ENCODE measurements at regions not wholly inside any gene's neighbourhood (a gene's known extent, or its start where the extent isn't known, plus 50 kb on each side); places are given as distances from the start of the nearest gene placed in this dataset.
A peak's percentile ranks its signal among the peaks of the same experiment; 100 is the strongest.

- no peak for DNase-seq (ENCODE audit: low read depth)
Measured at GRCh38 chr11:24043842-24044241, 453.0 kb upstream of the LUZP2 start.

- DNase-seq (ENCODE audit: low read depth) = peak; percentile 1
Measured at GRCh38 chr11:24046731-24047130, 450.1 kb upstream of the LUZP2 start.

GRCh38 chr11:24056051-24056450, 440.8 kb upstream of the LUZP2 start:
- DNase-seq (ENCODE audit: low read depth) = no peak

- no peak for DNase-seq (ENCODE audit: low read depth)
Measured at GRCh38 chr11:24060125-24060524, 436.7 kb upstream of the LUZP2 start.

- DNase-seq (ENCODE audit: low read depth) = peak; percentile 4
Measured at GRCh38 chr11:24064309-24064903, 432.4 kb upstream of the LUZP2 start.

- no peak for DNase-seq (ENCODE audit: low read depth)
Measured at GRCh38 chr11:24068197-24068596, 428.7 kb upstream of the LUZP2 start.

GRCh38 chr11:24070435-24070834, 426.4 kb upstream of the LUZP2 start:
- no peak for DNase-seq (ENCODE audit: low read depth)

- DNase-seq (ENCODE audit: low read depth) = no peak
Measured at GRCh38 chr11:24078018-24078417, 418.8 kb upstream of the LUZP2 start.

DNA sequence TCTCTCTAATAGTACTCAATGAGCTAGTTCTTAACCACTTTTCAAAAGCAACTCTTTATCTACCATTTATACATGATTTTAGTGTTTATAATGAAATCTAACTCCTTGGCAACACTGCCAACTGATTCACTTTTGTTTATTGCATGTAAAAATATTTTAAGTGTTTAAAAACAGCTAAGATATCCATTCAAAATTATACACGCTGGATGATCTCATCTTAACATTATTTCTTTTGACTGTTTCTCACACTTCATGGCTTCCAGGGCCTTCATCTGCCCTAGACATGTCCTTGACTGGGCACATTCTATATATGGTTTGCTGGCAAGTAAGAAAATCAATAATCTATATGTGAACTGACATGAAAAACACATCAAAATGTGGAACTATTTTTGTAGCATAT, 414.6 kb upstream of the LUZP2 start:
- DNase-seq (ENCODE audit: low read depth) = peak; percentile 30

GRCh38 chr11:24082860-24083259, 414.0 kb upstream of the LUZP2 start:
- DNase-seq (ENCODE audit: low read depth) = no peak

- no peak for DNase-seq (ENCODE audit: low read depth)
Measured at GRCh38 chr11:24084956-24085355, 411.9 kb upstream of the LUZP2 start.

- DNase-seq (ENCODE audit: low read depth) = no peak
Measured at GRCh38 chr11:24086921-24087320, 409.9 kb upstream of the LUZP2 start.

GRCh38 chr11:24091594-24091993, 405.3 kb upstream of the LUZP2 start:
- no peak for DNase-seq (ENCODE audit: low read depth)

DNA sequence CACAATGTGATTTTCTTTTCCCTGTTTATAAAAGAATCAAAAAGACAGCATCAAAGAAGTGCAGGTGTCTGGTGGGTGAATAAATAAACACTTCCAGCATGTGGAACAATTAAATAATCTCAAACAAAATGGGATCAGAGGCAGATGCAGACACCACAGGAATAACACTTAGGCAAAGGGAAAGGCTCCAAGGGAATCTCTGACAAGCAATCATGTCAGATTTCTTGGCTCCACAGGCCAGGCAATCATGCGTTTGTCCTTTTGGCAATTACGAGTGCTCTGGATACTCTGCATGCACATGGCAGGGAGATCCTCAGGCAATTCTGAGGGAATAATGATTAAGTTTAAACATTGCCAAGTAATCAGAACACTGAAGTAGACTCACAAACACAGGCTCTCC, 403.5 kb upstream of the LUZP2 start:
- no peak for DNase-seq (ENCODE audit: low read depth)

- peak; percentile 5 for DNase-seq (ENCODE audit: low read depth)
Measured at GRCh38 chr11:24108609-24109008, 388.2 kb upstream of the LUZP2 start.

GRCh38 chr11:24122291-24122690, 374.6 kb upstream of the LUZP2 start:
- DNase-seq (ENCODE audit: low read depth) = no peak

DNA sequence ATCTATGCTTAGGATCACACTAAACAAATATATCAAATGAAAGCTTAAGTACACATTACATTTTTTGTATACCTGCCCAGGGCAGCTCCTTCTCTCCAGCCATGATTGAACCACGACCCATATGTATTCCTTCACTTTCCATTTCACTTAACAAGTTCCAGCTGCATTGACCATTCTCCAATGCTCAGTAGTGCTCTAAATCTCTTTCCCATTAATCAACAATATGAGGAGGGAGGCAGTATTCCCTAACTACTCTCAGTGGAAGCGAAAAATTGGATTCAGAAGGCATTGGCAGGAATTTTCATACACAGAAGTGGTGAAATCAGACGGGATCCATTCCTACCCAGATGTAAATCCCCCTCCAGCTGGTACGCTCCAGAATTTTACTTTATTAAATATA, 372.0 kb upstream of the LUZP2 start:
- DNase-seq (ENCODE audit: low read depth) = no peak

- DNase-seq (ENCODE audit: low read depth) = no peak
Measured at GRCh38 chr11:24131698-24132097, 365.2 kb upstream of the LUZP2 start.

DNA sequence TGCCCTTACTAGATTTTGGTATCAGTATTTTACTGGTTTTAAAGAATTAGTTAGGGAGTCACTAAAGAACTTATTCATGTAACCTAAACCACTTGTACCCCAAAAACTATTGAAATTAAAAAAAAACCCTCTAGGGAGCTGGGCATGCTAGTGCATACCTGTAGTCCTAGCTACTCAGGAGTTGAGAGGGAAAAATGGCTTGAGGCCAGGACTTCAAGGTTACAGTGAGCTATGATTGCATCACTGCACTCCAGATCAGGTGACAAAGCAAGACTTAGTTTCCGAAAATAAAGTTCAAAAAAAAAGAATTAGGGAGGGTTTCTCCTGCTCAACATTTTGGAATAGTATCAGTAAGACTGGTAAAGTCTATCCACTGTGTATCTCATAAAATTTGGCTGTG, 364.4 kb upstream of the LUZP2 start:
- no peak for DNase-seq (ENCODE audit: low read depth)

- DNase-seq (ENCODE audit: low read depth) = no peak
Measured at GRCh38 chr11:24134879-24135589, 361.8 kb upstream of the LUZP2 start.

DNA sequence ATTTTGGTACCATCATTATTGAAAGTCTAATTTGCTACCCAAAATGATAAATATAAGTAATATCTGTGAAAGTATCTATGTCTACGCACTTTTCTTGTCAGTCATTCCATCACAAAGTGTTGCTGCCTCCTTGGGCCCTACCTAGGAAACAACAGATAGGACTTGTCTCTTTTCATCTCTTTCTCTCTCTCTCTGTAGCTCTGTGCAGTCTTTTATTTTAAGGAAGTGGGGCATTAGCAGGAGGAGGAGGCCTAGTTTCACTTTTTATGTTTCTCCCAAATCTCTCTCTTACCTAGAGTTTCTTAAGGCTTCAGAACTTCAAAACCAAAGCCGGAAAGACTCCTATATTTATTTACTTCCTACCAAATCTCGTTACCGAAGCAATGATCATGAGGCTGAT, 354.8 kb upstream of the LUZP2 start:
- DNase-seq (ENCODE audit: low read depth) = no peak

DNA sequence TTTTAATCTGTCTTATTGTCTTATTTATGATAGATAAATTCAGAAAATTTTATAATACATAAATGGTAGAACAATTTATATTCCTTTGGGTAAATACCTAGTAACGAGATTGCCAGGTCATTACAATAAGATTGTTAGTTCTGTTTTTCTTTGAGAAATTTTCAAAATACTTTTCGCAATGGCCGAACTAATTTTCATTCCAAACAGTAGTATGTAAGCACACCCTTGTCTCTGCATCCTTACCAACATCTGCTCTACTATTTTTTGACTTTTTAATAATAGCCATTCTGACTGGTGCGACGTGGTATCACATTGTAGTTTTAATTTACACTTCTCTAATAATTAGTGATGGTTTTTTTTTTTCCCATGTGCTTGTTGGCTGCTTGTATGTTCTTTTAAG, 351.4 kb upstream of the LUZP2 start:
- DNase-seq (ENCODE audit: low read depth) = no peak

GRCh38 chr11:24153337-24153736, 343.5 kb upstream of the LUZP2 start:
- DNase-seq (ENCODE audit: low read depth) = no peak

- no peak for DNase-seq (ENCODE audit: low read depth)
Measured at GRCh38 chr11:24155792-24156191, 341.1 kb upstream of the LUZP2 start.

Data from M059J (cell line).